Kidney glomerular epithelial cell (primary cell): ENCODE measurements at regions not wholly inside any gene's neighbourhood (a gene's known extent, or its start where the extent isn't known, plus 50 kb on each side); places are given as distances from the start of the nearest gene placed in this dataset.
A peak's percentile ranks its signal among the peaks of the same experiment; 100 is the strongest.

Experiments used
- DNase-seq: peaks from one replicate; lab custom pipeline; 2025; lab: John Stamatoyannopoulos, UW

DNA sequence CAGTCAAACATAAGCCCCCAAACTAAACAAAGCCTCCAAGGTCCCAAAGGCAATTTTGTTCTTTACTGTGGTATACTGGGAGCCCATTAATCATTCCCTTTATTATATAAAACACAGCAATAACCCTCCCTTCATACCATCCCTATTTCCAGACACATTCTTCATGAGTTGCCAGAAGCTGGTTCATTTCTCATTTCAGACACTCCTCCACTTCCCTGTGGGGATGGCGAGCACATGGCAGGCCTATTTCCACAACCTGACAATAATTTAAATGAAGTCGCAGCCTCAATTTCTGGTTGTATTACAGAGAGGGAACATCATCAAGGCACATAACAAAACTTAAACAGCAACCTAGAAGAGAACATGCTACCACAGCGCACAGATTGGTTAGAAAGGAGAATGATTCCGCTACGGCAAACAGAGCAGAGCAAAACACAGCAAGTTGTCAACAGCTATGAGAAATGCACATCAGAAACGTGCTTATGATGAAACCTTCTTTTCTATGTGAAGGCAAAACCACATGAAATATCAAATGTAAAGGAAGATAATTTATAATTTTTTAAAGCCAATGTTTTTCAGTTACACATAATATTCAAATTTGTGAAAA lies 63.3 kb upstream of the ARHGEF3 start:
- DNase-seq, result no peak

DNA sequence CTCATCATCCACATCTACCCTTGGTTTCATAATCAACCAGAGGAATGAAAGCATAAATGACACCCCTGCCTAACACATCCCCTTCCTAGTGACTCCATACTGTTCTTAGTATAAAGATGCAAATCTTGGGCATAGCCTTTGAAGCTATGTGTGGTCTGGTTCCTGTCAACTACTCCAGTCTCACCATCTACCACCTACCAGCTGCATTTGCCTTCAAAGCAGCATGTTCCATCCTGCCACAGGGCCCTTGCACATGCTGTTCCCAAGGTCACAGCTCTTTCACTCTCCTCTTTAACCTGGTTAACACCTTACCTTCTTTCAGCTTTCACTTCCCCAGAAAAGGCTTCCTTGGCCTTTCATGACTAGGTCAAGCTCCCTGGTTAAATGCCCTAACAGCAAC lies 62.3 kb upstream of the ARHGEF3 start:
- DNase-seq, result no peak

- DNase-seq, result peak; percentile 93
These were observed 60.8 kb upstream of the ARHGEF3 start for GRCh38 chr3:56862352-56863062.

- DNase-seq, result no peak
These were observed 59.8 kb upstream of the ARHGEF3 start for GRCh38 chr3:56861511-56861910.

DNA sequence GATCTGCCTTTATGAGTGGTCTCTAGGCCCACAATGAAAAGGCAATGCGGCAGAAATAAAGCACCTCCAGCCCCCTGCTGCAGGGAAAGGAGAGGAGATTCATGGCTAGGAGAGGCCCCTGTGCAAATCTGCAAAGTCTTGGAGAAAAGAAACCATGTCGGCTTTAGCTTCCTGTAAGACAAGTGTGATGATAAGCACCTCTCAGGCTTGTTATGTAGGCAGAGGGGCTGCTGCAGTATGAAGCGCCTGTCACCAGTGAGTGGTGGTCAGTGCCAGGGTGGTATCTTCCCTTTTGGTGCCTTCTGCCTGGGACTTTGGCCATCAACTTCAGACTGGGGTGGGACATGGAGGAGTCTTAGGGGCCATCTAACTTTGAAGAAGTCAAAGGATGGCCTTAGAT lies 59.2 kb upstream of the ARHGEF3 start:
- DNase-seq, result no peak

DNA sequence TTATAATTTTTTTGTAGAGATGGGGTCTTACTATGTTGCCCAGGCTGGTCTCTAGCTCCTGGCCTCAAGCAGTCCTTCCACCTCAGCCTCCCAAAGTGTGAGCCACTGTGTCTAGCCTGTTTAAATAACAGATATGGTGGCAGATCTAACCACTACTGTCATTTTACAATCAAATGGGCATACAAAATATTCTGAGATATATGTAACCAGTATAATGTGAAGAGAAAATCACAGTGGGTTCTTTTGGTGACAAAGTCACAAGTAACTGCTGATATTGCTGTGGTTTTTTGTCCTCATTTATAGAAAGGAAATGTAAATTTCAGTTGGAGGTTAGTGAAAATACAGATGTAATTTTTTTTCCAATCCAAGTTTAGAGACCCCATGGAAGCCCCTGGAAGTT lies 58.6 kb upstream of the ARHGEF3 start:
- no peak for DNase-seq

DNA sequence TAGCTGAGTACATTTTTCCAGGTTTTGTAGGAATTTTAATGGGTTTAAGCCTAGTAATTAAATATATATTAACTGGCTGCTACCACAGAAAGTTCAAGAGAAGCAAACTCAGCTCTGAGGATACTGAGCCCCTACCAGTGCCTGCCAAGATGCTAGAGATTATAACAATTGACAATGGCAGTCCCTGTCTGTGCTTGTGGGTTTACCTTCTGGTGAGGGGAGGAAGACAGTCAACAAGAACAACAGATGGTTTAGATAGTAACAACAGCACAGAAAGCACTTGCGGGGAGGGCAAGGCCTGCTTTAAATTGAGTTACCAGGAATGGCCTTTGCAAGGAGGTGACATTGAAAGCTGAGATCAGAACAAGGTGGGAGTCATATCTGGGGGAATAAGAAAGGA lies 56.6 kb upstream of the ARHGEF3 start:
- DNase-seq, result no peak

DNA sequence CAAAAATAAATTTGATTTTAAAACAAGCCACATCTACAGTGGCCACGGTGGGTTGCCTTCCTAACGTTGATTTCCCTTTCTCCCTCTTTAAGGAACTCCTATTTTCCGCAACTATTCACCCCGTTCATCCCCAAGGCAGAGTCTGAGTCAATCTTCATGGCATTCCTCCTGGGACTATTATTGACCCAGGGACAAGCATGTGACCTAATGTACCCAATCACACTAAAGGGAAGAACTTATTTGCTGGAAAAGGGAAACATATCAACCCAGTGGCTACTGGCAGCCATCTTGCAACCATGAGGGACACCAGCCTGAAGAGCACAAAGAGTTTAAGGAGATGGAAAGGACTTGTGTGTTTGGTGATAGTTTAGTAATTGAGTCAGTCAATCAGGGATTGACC lies 55.4 kb upstream of the ARHGEF3 start:
- DNase-seq, result no peak

DNA sequence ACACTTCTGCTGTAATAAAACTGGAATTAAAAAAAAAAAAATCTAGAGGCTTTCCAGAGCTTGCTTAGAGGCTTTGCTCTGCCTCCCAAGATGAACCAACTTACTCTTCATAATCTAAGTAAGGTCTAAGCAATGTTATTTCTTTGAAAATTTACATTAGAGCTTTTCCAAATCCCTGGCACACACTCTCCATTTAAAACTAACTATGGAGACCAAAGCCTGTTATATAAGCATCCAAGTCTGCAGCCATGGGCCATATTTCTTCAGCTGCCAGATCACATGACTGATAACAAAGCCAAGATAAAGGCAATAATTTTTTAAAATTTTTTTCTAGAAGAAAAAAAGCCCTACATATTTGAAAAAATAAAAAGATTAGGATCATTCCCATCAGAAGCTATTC lies 55.0 kb upstream of the ARHGEF3 start:
- no peak for DNase-seq

GRCh38 chr3:56855856-56856512 lies 54.2 kb upstream of the ARHGEF3 start:
- no peak for DNase-seq

DNA sequence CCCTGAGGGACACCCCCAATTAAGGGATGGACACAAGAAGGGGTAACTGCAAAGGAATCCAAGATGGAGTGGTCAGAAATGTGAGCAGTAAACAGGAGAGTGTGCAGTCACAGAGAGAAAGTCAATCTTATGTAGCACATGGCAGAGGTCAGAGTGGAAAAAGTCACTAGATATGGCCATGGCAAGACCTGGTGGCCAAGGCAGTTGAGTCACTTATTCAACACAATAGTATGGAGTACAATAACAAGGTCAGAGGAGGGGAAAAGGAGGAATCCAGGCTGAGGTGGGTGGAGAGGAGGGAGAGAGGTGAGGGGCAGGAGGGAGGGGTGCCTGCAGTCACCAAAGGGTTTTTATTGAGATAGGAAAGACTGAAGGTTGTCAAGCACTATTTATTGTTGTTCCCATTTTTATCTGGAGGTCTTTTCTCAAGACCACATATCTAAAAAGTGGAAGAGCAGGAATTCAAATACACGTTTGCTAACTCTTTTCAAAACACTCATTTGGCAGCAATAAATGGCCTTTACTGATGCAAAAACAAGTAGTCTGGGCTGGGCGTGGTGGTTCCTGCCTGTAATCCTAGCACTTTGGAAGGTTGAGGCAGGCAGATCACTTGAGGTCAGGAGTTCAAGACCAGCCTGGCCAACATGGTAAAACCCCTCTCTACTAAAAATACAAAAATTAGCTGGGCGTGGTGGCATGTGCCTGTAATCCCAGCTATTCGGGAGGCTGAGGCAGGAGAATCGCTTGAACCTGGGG lies 53.3 kb upstream of the ARHGEF3 start:
- no peak for DNase-seq

- DNase-seq, result peak; percentile 28
These were observed 50.5 kb upstream of the ARHGEF3 start for GRCh38 chr3:56851966-56852884.
